Right lobe of liver (tissue), 4 donors: ENCODE measurements at regions not wholly inside any gene's neighbourhood (a gene's known extent, or its start where the extent isn't known, plus 50 kb on each side); places are given as distances from the start of the nearest gene placed in this dataset.

Experiments
- CTCF ChIP-seq, 4 donors: fragments of 200-600 bp in 3 of 4; fragments of 450-650 bp in 1 of 4; IDR thresholded peaks; one replicate each; pipeline versions ENCODE4 v1.5.1 to v1.8.0; 2016 to 2022; ENCODE audit warnings: antibody characterized with exemption in 4 of 4, mild to moderate bottlenecking in 2 of 4
- POLR2A ChIP-seq: fragments of 450-650 bp; IDR thresholded peaks from one replicate; pipeline ENCODE4 v1.6.1; 2017; ENCODE audit warnings: antibody characterized with exemption, mild to moderate bottlenecking
- donor health status: DM: no; HTN: no; CAD: no.
- donor health status: DM: no; HTN: no; CAD: no.
- donor health status: DM: no; HTN: yes; CAD: no.

GRCh38 chr3:107985496-107985895, 105.3 kb downstream of the CD47 start:
- TF ChIP-seq POLR2A (no peak), CTCF (IDR thresholded peaks at IDR 0.05) (no peak)
